HG02759 (cell line): ENCODE measurements at regions not wholly inside any gene's neighbourhood (a gene's known extent, or its start where the extent isn't known, plus 50 kb on each side); places are given as distances from the start of the nearest gene placed in this dataset.
A peak's percentile ranks its signal among the peaks of the same experiment; 100 is the strongest.

Experiments
- ATAC-seq: cut with Tn5 transposase; IDR thresholded peaks from one replicate; pipeline ENCODE4 v1.9.1; 2021; ENCODE audit warnings: mild to moderate bottlenecking, moderate library complexity; ENCODE audit not compliant: unreplicated experiment

DNA sequence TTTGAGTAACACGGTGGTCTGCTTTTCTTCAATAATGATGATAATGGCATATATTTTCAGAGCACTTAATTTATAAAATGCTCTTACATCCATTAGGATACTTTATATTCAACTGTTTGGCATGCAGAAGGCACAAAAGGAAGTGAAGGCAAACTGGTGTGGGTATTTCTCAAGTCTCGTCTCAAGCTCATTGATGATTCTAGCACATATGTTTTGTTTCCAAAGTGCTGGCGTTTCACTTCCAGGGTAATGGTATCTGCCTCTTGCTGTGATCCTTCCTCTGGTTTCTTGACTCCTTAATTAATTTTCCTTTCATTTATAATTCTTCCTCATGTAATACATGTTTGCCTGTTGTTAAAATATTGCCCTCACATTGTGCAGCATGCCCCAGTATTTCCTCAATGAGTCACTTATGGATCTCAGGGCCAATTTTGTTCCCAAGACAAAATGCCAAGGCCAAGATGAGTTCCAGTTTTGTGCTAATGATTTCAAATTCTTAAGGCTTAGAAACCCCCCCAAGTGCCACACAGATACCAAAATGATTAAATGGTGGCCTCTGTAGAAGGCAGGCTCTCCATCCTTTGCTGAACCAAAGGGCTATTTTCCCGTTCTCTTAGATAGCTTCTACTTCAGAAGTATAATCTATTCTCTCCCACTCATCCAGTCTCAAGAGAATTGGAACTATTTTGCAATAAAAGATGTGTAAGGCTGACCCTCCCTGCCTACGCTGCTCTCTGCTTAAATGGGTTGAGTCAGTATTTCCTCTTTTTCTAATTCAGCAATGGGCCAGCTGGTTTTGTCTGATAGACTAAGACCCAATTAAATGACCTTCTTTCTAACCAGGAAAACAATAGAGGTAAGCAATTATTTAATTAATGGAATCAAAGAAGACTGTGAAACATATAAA lies 171.2 kb downstream of the ZNF365 start:
- no peak for ATAC-seq

DNA sequence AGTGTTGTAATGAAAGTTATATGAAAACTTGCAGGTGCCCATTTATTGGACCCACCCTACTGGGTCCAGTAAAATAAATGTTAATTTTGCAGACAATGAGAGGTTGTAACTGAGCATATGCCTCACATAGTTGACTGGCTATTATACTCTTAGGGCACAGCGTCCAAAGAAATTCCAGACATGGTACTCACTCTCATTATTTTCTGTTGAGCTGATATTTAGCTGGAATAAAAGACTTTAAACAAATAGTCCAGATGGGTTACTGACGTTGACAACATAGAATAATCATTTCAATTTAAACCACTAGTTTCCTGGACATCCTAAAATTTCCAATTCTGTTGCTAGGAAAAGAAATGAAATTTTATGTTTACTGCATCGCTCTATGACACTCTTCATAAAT lies 174.5 kb downstream of the ZNF365 start:
- ATAC-seq: no peak

DNA sequence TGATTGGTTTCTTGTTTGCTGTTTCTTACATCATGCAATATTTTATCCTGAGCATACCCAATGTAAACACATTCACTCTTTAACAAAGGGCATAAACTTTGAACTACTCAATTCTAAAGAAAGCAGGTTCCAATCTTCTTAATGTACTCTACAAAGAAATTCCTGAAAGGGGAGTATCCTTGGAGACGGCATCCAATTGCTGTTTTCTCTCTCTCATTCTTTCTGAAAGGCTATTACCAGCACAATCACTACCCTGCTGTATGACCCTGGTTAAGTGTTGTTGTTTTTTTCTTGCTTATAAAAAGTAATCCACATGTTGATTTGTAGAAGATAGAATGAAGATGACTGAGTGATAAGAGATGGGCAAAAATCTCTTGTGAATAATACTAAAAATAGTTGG lies 176.0 kb downstream of the ZNF365 start:
- ATAC-seq: no peak

DNA sequence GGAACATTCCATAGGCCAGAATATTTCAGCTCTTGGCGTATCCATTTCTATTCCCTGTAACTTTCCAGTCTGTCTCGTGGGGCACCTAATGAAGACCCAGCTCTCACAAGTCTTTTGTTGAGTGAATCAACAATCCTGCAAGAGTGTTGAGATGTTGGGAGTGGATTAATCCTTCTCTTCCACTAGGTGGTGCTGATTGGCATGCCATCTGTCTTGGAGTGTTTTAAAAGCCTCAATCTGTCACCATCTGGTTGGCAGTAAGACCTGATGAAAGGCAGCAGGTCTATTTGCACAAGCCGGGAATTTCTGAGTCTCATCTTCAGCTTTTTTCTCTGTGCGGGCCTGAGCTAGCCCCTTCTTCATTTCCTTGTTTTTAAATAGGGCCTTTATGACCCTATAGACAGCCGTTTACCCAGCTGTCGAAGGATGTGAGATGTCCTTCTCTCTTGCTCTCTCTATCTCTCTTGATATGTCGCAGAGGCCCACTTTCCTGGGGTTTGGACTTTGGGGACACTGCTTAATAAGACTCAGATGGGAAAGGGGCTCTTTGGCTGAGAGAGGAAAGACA lies 180.5 kb downstream of the ZNF365 start:
- peak; percentile 81 for ATAC-seq

DNA sequence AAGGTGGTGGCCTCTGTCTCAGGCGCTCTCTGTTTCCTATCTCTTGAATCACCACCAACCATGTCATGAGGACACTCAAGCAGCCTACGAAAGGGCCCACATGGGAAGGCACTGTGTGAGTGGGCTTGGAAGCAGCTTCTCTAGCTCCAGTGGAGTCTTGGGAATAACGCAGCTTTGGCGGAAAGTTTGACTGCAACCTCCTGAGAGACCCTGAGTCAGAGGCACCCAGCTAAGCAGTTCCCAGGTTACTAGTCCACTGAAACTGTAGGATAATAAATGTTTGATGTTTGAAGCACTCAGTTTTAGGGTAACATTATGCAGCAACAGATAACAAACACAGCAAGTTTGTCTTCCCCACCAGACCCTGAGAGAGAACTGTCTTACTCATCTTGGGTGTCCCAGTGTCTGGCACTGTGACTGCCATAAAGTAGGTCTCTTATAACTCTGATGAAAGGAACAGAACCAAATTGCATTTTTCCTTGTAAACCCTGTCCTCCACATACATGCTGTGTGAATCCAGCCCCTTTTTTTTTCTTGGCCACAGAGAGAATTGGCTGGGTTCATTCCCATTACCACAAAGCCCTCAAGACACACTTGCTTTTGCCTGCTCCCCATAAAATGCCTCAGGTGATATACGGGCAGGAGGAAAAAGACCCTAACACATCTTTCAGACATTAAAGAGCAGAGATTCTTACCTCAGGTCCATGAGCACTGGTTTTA lies 185.5 kb downstream of the ZNF365 start:
- no peak for ATAC-seq

DNA sequence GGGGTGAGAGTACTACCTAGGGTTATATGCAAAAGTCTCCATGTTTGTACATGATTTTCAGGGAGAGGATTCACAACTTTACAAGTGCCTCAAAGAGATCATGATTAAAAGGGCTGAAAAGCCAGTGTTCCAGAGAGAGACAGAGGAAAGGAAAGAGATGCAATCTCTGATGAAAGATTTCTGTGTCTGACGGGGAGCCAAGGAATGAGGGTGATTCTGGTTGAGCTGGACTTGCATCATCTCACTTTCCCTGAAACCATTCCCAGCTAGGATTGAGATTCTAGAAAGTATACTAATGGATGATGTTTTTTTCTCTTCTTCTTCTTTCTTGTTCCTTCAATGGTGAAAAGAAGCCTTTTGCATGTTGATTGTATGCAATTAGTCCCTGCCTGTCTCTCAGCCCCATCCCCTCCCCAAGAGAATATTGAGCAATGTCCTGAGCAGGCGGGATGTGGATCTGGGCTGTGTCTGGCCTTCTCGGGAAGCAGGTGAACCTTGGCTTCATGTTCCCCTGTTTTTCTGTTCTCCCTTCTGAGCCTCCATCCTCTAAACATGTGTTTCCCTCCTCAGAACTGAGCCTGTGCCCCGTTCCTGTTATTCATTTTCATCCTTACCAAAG lies 186.1 kb downstream of the ZNF365 start:
- ATAC-seq: no peak

DNA sequence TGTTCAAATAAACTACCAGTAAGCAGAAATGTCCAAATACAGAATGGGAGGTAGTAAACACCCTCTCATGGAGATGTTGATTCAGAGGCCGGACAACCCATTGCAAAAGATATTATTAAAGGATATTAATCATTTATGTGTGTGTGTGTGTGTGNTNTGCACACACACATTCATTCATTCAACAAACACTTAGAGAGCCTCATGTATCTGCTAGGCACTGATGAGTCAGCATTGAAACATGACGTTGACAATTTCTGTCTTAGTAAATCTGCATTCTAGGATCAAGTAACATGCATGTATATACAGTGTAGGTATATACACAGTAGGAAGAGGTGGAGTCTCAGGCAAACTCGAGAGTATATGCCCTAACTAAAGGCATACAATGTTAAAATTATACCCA lies 187.0 kb downstream of the ZNF365 start:
- ATAC-seq: no peak

DNA sequence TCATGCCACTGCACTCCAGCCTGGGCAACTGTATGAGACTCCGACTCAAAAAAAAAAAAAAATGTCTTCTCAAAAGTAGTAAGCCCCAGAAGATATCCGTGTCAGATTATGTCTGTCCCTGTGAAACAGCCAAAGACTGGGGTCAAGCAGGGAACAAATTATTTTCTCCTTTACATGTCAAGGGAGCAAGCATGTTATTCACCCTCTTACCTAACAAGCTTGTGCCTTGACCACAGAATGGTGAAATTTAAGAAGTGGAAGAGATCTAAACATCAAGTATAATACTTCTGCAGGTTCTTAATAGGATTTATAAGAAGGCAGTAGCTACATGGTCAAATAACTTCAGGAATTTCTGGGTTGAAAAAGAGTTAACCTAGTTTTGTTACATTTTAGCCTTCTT lies 187.9 kb downstream of the ZNF365 start:
- ATAC-seq: no peak

DNA sequence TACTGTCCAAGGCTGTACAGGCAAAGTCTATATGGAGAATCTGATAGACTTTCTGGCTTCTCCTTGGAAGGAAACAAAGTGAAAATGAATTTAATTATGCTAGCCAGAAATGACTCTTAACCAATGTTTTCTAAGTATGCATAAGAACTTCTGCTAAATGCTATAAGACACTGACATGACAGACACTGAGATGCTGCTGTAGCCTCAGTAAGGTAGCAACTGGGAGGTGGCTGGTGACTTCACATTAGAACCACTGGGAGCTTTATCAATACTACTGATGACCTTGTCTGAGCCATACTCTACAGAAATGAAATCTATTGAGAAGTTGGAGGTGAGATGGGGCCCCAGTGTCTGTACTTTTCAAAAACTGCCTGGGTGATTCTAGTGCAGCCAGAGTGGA lies 188.6 kb downstream of the ZNF365 start:
- no peak for ATAC-seq

DNA sequence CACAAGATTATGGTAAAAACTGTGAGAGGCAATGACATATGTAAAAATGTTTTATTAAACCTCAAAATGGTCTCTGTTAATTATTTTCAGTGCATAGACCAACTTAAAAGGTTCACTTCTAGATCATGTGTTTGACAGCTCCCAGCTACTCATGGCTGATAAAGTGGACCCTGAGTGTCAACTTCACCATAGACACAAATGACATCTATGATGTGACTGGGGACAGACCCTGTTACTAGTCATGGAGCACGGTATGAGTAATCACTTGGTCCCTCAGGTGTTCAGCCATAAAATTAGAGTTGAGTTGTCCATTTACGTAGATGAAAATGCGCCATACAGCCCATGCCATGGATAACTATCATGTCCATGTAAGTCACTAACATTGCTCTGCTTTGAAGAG lies 199.8 kb downstream of the ZNF365 start:
- ATAC-seq: no peak

DNA sequence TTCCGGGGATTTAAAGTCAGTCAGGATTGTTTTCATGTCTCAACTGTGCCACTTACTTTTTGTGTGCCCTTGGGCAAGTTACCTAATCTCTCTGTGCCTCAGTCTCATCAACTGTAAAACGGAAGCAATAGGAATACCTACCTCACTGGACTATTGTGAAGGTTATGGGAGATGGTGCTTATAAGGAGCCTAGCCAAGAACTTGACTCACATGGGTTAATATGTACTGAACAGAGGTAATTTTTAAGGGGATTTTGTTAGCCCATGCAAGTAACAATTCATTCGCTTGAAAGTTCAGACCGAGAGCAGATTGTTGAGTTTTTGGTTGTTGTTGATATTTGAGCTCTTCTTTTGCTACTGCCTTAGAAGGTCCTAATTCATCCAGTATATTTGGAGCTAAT lies 202.9 kb downstream of the ZNF365 start:
- no peak for ATAC-seq

DNA sequence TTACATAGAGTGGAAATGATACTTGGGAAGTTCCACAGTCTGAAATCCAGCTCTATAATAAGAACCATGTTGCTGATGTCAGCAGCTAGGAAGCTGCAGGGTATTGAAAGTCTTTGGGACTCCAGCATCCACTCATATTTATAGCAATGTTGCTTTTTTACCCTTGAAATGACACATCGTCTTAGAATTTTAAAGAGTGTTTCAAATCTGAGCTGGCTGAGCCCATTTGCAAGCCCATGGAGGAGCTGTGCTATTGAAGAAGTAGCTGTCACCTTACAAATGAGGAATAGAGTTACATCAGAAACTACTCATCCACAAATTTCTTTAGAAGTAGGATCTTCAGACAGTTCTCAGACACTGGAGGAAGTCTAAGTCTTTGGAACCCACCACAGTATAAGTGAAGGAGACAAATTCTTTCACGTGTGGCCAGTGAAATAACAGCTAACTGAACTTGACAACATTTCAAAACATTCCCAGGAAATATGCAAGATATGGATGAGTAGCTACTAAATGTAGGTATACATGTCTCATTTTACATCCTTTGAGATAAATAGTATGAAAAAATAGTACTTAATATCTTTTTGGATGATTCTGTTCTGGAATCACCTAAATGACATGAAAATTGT lies 203.6 kb downstream of the ZNF365 start:
- ATAC-seq: no peak

DNA sequence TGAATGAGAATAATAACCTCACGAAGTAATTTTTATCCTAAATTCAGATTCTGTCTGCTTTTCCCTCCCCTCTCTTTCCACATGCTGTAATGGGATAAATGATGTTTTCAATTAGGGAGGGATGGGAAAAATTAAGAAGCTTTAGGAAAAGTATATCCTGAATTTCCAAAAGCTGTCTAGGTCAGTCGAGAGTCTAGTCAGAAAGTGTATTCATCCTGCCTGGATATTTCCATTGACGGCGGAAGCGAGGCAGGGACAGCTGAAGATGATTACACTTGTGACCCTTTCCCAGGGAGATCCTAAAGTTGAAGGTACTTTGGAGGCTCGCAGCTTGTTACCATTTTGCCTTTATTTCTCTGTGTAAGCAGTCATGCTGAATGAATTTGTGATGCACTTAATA lies 204.1 kb downstream of the ZNF365 start:
- ATAC-seq: no peak

DNA sequence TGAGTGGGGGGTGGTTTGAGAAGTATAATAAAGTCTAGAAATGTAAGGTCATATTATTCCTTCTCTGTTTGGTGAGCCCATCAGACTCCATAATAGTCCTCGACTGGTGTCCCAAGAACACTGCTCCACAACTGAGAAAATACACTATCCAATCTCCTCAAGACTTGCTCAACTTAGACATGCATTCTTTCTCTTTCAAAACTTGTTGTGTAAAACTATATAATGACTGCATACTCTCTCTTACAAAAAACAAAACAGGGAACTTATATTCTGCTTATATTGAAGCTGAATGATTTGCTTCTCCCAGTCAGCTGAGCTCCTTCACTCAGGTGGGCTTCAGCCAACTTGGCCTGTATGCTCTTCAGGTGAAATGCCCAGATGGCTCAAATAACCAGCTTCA lies 204.7 kb downstream of the ZNF365 start:
- ATAC-seq: no peak

DNA sequence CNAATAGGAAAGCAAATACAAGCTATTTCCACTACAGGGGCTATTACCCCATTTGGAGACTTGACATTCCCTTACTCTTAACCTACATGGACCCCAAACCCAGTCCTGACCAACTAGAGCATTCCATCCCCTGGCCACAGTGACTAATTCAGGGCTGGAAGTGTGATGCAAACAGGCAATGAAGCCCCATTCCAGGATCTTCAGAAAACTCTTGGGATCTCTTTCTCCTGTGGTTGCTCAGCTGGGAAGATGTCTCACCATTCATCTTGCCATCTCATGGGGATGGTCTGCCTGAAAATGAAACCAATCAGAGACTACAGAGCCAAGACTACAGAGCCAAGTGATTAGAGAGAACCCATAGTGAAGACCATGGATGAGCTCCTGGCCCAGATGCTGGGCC lies 206.2 kb downstream of the ZNF365 start:
- no peak for ATAC-seq

DNA sequence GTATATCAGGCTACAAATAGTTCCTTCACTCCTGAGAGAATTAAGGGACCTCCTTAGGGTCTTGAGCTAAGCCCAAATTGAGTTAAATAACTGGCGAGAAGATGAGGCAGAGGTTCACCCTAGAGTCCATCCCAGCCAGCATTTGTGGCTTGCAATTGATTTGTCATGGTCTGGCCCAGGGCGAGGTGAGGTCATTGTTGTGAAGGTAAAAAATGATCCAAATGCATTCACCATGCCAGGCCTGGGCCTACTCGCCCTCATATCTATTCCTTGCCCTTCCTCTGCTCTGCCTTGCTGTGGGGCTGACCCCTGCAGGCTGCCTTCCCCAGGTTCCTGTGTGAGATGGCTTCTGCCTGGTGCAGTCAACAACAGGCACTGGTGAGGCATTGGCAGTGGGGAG lies 207.2 kb downstream of the ZNF365 start:
- no peak for ATAC-seq

DNA sequence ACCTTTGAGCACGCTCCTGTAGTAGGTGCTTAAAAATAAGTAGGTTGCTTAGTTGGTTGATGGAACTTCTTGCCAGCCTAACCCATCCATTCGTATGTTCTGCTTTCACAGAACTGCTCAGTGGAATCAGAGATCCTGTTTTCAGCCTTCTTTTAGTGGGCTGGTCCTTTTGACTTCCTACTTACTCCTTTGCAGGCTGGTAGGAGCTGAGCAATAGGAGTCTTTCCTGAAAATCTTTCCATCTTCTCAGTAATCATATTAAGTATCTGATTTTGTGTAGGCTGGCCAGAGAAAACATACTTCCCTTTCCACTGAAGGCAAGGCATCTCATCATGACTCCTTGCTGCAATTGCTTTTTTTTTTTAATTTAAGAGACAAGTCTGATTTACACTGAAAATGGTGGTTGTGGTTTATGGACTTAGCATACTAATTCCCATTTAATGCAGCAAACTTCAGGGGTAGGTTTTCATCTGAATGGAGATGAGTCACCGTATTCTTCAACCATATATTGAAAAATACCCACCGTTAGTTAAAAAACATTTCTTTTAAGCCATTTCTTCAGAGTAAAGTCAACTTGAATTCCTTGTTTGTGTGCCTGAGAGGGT lies 208.0 kb downstream of the ZNF365 start:
- ATAC-seq: no peak

DNA sequence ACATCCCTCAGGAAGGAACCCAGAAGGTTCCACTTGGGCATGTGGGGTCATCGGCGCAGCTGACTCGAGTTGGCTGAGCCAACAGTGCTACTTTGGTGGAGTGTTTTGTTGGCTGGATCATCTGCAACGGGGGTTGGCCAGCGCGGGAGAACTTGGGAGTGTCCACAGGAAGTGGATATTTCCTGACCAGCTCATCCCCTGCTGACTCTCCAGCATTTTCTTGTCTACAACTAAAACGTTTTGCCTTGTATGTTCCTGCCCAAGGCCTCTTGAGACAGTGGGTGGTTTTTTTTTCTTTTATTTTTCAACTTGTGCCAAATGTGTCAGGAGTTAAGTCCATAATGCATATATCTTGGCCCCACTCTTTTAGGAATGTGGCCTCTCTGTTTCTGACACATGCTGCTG lies 208.6 kb downstream of the ZNF365 start:
- no peak for ATAC-seq

DNA sequence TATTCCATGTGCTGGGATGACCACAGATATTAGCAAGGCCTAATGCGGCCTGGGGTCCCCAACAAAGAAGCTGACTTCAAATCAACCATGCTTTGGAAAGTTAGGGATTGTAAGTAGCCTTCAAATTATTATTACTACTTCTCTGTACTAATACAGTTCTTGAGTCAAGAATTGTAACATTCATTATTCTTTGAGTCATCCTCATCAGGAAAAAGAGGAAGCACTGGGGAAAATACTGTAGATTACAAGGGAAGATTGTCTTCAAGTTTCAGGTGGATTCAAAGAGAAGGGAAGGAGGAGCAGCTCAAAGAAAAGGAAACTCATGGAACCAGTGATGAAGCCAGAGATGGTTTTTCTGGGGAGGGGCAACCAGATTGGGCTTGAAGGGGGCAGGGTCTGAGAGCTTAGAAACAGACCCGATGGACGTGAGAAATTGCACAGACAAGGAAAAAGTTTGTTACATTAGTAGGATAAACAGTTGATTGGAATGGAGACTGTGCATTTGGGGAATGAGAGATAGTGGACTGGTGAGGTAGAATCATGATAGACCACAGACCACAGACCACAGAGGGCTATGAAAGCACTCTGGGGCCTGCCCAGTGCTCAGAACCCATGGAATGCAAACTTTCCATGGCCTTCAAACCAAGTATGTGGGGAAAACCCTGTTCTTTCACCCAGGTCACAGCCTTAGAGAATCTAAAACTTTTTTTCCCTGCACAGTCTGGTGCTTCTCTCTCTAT lies 209.9 kb downstream of the ZNF365 start:
- ATAC-seq: no peak

DNA sequence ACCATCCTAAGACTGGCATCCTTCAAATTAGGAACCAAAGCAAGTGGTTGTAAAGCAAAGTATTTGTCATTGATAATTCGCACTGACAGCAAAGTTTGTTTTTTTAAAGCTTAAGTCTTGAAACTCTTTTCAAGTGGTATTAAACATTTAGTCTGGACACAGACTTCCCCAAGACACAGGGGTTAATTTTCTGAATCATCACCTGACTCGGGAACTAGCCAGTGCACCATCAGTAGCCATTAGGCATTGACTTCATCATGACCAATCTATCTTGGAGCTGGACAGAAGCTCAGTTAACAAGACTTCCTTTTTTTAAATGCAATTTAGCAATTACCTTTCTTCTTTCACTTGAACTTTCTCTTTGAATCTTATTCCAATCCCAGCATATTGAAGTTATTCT lies 210.6 kb downstream of the ZNF365 start:
- no peak for ATAC-seq
